ENCODE measurements at regions not wholly inside any gene's neighbourhood (a gene's known extent, or its start where the extent isn't known, plus 50 kb on each side); places are given as distances from the start of the nearest gene placed in this dataset.
A peak's percentile ranks its signal among the peaks of the same experiment; 100 is the strongest.

DNA sequence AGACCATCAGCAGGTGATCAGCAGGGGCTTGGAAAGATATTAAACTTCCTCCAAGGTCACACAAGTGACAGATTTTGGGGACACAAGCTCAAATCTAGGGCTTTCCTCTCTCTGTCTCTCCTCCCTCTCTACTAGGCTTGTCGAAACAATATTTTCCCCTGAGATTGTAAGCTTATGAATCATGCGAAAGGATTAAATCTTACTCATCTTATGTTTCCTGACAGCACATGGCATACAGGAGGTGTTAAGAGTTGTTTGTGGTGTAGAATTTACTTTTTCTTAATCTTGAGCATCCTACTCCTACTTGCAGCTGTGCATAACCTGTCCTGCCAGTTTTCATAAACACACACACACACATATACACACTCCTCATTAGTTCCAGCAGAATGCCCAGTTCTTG lies 186.3 kb downstream of the MARCHF11 start:
- ChIA-PET CTCF (ENCODE audit: low intra/inter-chr PET ratio) (no interaction called here), POLR2A (no interaction called here)
- Histone ChIP-seq H3K9ac (ENCODE audit: insufficient read depth in 1 of 2, low read depth in 2 of 2, low read length in 2 of 2) (no peak overlapping the region), H3K4me3 (no peak overlapping the region), H3K4me2 (ENCODE audit: insufficient read depth, low read length) (no peak overlapping the region), H3K79me2 (ENCODE audit: control insufficient read depth, insufficient read depth, low read length) (no peaks in the 10 kb centered on the region), H2AFZ (ENCODE audit: low read depth, low read length) (no peak overlapping the region), H3K27ac (ENCODE audit: extremely low read depth, low read depth, low read length) (no peak overlapping the region), H3K9me3 (replicated peaks; ENCODE audit: control insufficient read depth, insufficient read depth, low read depth, low read length) (no peaks in the 10 kb centered on the region; the same call in 1 of the 2 replicates), H3K36me3 (ENCODE audit: control insufficient read depth, insufficient read depth, low read length) (no peaks in the 10 kb centered on the region), H4K20me1 (replicated peaks; ENCODE audit: control insufficient read depth, insufficient read depth, low read length) (no peaks in the 10 kb centered on the region), H3K9me1 (ENCODE audit: control insufficient read depth, insufficient read depth, low read length) (no peaks in the 10 kb centered on the region), H3K4me1 (replicated peaks in 1 of 2; ENCODE audit: control insufficient read depth in 2 of 2, insufficient read depth in 2 of 2, low read length in 2 of 2) (no peaks in the 10 kb centered on the region), H3K27me3 (ENCODE audit: control insufficient read depth in 2 of 2, insufficient read depth in 2 of 2, low read length in 2 of 2) (no peaks in the 10 kb centered on the region)
- BruUV-seq (replicated peaks) = no TSS peak
- in situ Hi-C loops (cut with MboI) = no loop called here
- TF ChIP-seq, protein P1, sequence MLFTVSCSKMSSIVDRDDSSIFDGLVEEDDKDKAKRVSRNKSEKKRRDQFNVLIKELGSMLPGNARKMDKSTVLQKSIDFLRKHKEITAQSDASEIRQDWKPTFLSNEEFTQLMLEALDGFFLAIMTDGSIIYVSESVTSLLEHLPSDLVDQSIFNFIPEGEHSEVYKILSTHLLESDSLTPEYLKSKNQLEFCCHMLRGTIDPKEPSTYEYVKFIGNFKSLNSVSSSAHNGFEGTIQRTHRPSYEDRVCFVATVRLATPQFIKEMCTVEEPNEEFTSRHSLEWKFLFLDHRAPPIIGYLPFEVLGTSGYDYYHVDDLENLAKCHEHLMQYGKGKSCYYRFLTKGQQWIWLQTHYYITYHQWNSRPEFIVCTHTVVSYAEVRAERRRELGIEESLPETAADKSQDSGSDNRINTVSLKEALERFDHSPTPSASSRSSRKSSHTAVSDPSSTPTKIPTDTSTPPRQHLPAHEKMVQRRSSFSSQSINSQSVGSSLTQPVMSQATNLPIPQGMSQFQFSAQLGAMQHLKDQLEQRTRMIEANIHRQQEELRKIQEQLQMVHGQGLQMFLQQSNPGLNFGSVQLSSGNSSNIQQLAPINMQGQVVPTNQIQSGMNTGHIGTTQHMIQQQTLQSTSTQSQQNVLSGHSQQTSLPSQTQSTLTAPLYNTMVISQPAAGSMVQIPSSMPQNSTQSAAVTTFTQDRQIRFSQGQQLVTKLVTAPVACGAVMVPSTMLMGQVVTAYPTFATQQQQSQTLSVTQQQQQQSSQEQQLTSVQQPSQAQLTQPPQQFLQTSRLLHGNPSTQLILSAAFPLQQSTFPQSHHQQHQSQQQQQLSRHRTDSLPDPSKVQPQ (CRISPR knock-in tag; IDR thresholded peaks at IDR 0.05; ENCODE audit: borderline replicate concordance) = no peak
- ATAC-seq (no peak), FAIRE-seq (no peak), DNase-seq (ENCODE audit: extremely low read depth in 1 of 4, low spot score in 3 of 4) (no peak)
- intact Hi-C loops (cut with micrococcal nuclease) = no loop called here
- 5% methylated on average over 2 of the region's 2 CpGs for WGBS (ENCODE audit: insufficient coverage, low coverage, missing lambda C conversion rate)

- Histone ChIP-seq H3K27me3 (ENCODE audit: control insufficient read depth in 2 of 2, insufficient read depth in 2 of 2, low read length in 2 of 2) (no peaks in the 10 kb centered on the region), H3K27ac (ENCODE audit: extremely low read depth, low read depth, low read length) (no peak overlapping the region), H3K4me3 (no peak overlapping the region), H3K9me3 (replicated peaks; ENCODE audit: control insufficient read depth, insufficient read depth, low read depth, low read length) (no peaks in the 10 kb centered on the region; the same call in 1 of the 2 replicates), H3K4me1 (replicated peaks in 1 of 2; ENCODE audit: control insufficient read depth in 2 of 2, insufficient read depth in 2 of 2, low read length in 2 of 2) (no peaks in the 10 kb centered on the region), H3K4me2 (ENCODE audit: insufficient read depth, low read length) (no peak overlapping the region), H4K20me1 (replicated peaks; ENCODE audit: control insufficient read depth, insufficient read depth, low read length) (no peaks in the 10 kb centered on the region), H3K9me1 (ENCODE audit: control insufficient read depth, insufficient read depth, low read length) (no peaks in the 10 kb centered on the region), H2AFZ (ENCODE audit: low read depth, low read length) (no peak overlapping the region), H3K79me2 (ENCODE audit: control insufficient read depth, insufficient read depth, low read length) (no peaks in the 10 kb centered on the region), H3K36me3 (ENCODE audit: control insufficient read depth, insufficient read depth, low read length) (no peaks in the 10 kb centered on the region), H3K9ac (ENCODE audit: insufficient read depth in 1 of 2, low read depth in 2 of 2, low read length in 2 of 2) (no peak overlapping the region)
- ATAC-seq (no peak), DNase-seq (ENCODE audit: extremely low read depth in 1 of 4, low spot score in 3 of 4) (no peak), FAIRE-seq (no peak)
- ChIA-PET CTCF (ENCODE audit: low intra/inter-chr PET ratio) (no interaction called here), POLR2A (no interaction called here)
- TF ChIP-seq MAFG (tag; conservative IDR thresholded peaks at IDR 0.05) = peak; percentile 56
- TF ChIP-seq C11orf30 (IDR thresholded peaks at IDR 0.05; ENCODE audit: low read depth) = peak; percentile 37; the same call in 1 of the 2 replicates
- peak; percentile 76 for TF ChIP-seq MAFF (IDR thresholded peaks at IDR 0.05; ENCODE audit: low read length)
- TF ChIP-seq SNAPC5 (CRISPR knock-in tag; IDR thresholded peaks at IDR 0.05) = no peak
- peak; percentile 75 for TF ChIP-seq MAFK (IDR thresholded peaks at IDR 0.05; ENCODE audit: low read length)
- no peak for TF ChIP-seq ZC3H11A (IDR thresholded peaks at IDR 0.05; ENCODE audit: low read depth, low read length)
- TF ChIP-seq ZNF316 (IDR thresholded peaks at IDR 0.05) = peak; percentile 65
- intact Hi-C loops (cut with micrococcal nuclease) = no loop called here
- WGBS (ENCODE audit: insufficient coverage, low coverage, missing lambda C conversion rate) = 0% methylated on average over 2 of the region's 2 CpGs
- no TSS peak for BruUV-seq (replicated peaks)
- in situ Hi-C loops (cut with MboI) = no loop called here
Measured at GRCh38 chr5:15992918-15993317, 186.7 kb downstream of the MARCHF11 start.

Measured in K562 (cell line).